ENCODE measurements at regions not wholly inside any gene's neighbourhood (a gene's known extent, or its start where the extent isn't known, plus 50 kb on each side); places are given as distances from the start of the nearest gene placed in this dataset.

DNA sequence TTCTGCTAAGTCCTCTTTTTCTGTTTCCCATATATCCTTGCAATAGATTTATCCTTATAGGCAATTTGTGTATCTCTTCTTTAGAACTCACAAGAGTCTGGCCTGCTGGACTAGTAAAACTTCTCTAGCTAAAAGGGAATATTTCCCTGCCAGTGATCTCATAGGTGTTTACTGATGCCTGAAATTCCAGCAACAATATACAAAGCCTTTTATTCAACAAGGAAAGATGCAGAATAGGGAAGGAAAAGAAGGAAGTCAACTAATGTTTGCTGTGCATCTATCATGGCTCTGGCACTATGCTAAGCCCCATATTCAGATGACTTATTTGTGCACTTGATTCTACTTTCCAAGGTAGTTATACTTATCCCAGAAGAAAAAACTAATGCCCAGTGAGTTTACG is 160.0 kb upstream of the DMRTA1 start:
- WGBS (ENCODE audit: insufficient coverage) = no CpG with 5 or more reads among the region's 1 CpG
- Histone ChIP-seq H3K79me2 (ENCODE audit: control insufficient read depth, insufficient read depth, low read length) (no peaks in the 10 kb centered on the region), H4K20me1 (ENCODE audit: control insufficient read depth, insufficient read depth, low read length, poor library complexity, severe bottlenecking) (no peaks in the 10 kb centered on the region), H2AFZ (ENCODE audit: insufficient read depth, low read depth, low read length, poor library complexity, severe bottlenecking) (no peak overlapping the region), H3K9me3 (ENCODE audit: control extremely low read depth in 1 of 3, control insufficient read depth in 2 of 3, insufficient read depth in 1 of 3, low read length in 2 of 3) (no peaks in the 10 kb centered on the region), H3K36me3 (replicated peaks in 1 of 2; ENCODE audit: control extremely low read depth in 1 of 2, control insufficient read depth in 1 of 2, extremely low read depth in 1 of 2, insufficient read depth in 2 of 2, low read length in 1 of 2) (no peaks in the 10 kb centered on the region), H3K27ac (ENCODE audit: low read length in 2 of 2) (no peak overlapping the region), H3K9ac (ENCODE audit: low read length) (no peak overlapping the region), H3K4me3 (ENCODE audit: control extremely low read depth in 1 of 5, extremely low read depth in 1 of 5, insufficient read depth in 1 of 5, low read depth in 2 of 5, low read length in 4 of 5) (no peak overlapping the region), H3K27me3 (replicated peaks in 1 of 4; ENCODE audit: control extremely low read depth in 1 of 4, control insufficient read depth in 3 of 4, insufficient read depth in 4 of 4, low read length in 3 of 4) (peaks cover 0 to 3% (median 0%) of the 10 kb centered on the region in 4 experiments), H3K4me1 (ENCODE audit: control insufficient read depth in 2 of 2, insufficient read depth in 2 of 2, low read length in 2 of 2) (no peaks in the 10 kb centered on the region), H3K4me2 (replicated peaks; ENCODE audit: low read depth, low read length, poor library complexity, severe bottlenecking) (no peak overlapping the region)
- CTCF ChIA-PET = no interaction called here
- DNase-seq (no peak), ATAC-seq (ENCODE audit: low read depth) (no peak)
- POLR2A ChIA-PET = no interaction called here
- Mint-ChIP-seq H3K4me3 (no peak overlapping the region), H3K9me3 (ENCODE audit: insufficient read depth) (no peaks in the 10 kb centered on the region), H3K27ac (no peak overlapping the region), H3K27me3 (peaks cover 15% of the 10 kb centered on the region), H3K4me1 (no peaks in the 10 kb centered on the region)
- TF ChIP-seq EZH2 (IDR thresholded peaks at IDR 0.05; ENCODE audit: borderline replicate concordance, insufficient read depth, low read depth, low read length, poor library complexity, severe bottlenecking) (no peak), CTCF (IDR thresholded peaks at IDR 0.05) (no peak)
- intact Hi-C loops (cut with micrococcal nuclease) = no loop called here

- ATAC-seq (ENCODE audit: low read depth) = no peak
- no peak overlapping the region for H3K4me3 ChIP-seq (ENCODE audit: control extremely low read depth in 1 of 5, extremely low read depth in 1 of 5, insufficient read depth in 1 of 5, low read depth in 2 of 5, low read length in 4 of 5)
- no peaks in the 10 kb centered on the region for H4K20me1 ChIP-seq (ENCODE audit: control insufficient read depth, insufficient read depth, low read length, poor library complexity, severe bottlenecking)
- H3K27ac ChIP-seq (ENCODE audit: low read length in 2 of 2) = no peak overlapping the region
- no peaks in the 10 kb centered on the region for H3K9me3 Mint-ChIP-seq (ENCODE audit: insufficient read depth)
- ChIA-PET POLR2A (no interaction called here), CTCF (no interaction called here)
- peaks cover 0 to 3% (median 0%) of the 10 kb centered on the region in 4 experiments for H3K27me3 ChIP-seq (replicated peaks in 1 of 4; ENCODE audit: control extremely low read depth in 1 of 4, control insufficient read depth in 3 of 4, insufficient read depth in 4 of 4, low read length in 3 of 4)
- no peaks in the 10 kb centered on the region for H3K9me3 ChIP-seq (ENCODE audit: control extremely low read depth in 1 of 3, control insufficient read depth in 2 of 3, insufficient read depth in 1 of 3, low read length in 2 of 3)
- H3K4me1 Mint-ChIP-seq = no peaks in the 10 kb centered on the region
- peaks cover 22% of the 10 kb centered on the region for H3K27me3 Mint-ChIP-seq
- TF ChIP-seq EZH2 (IDR thresholded peaks at IDR 0.05; ENCODE audit: borderline replicate concordance, insufficient read depth, low read depth, low read length, poor library complexity, severe bottlenecking) (no peak), CTCF (IDR thresholded peaks at IDR 0.05) (no peak)
- no peak overlapping the region for H3K27ac Mint-ChIP-seq
- no peaks in the 10 kb centered on the region for H3K36me3 ChIP-seq (replicated peaks in 1 of 2; ENCODE audit: control extremely low read depth in 1 of 2, control insufficient read depth in 1 of 2, extremely low read depth in 1 of 2, insufficient read depth in 2 of 2, low read length in 1 of 2)
- no peak overlapping the region for H3K4me3 Mint-ChIP-seq
- intact Hi-C loops (cut with micrococcal nuclease) = no loop called here
- H3K4me2 ChIP-seq (replicated peaks; ENCODE audit: low read depth, low read length, poor library complexity, severe bottlenecking) = no peak overlapping the region
- DNase-seq = no peak
- no peaks in the 10 kb centered on the region for H3K4me1 ChIP-seq (ENCODE audit: control insufficient read depth in 2 of 2, insufficient read depth in 2 of 2, low read length in 2 of 2)
- H3K9ac ChIP-seq (ENCODE audit: low read length) = no peak overlapping the region
- H3K79me2 ChIP-seq (ENCODE audit: control insufficient read depth, insufficient read depth, low read length) = no peaks in the 10 kb centered on the region
- no peak overlapping the region for H2AFZ ChIP-seq (ENCODE audit: insufficient read depth, low read depth, low read length, poor library complexity, severe bottlenecking)
- 100% methylated on average over 1 of the region's 1 CpG for WGBS (ENCODE audit: insufficient coverage)
Observed at GRCh38 chr9:22288661-22289060, 158.0 kb upstream of the DMRTA1 start.
